ENCODE measurements at regions not wholly inside any gene's neighbourhood (a gene's known extent, or its start where the extent isn't known, plus 50 kb on each side); places are given as distances from the start of the nearest gene placed in this dataset.

DNA sequence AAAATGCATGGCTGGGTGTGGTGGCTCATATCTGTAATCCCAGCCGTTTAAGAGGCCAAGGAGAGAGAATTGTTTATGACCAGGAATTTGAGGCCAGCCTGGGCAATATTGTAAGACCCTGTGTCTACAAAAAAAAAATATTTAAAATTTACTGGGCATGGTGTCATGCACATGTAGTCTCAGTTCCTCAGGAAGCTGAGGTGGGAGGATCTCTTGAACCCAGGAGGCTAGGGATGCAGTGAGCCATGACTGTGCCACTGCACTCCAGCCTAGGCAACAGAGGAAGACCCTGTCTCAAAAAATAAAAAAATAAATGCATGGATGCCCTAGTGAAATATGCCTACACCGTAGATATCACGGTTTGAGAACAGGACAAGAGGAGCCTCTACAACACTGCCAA, 1331.2 kb upstream of the B3GALT2 start:
- no peaks in the 10 kb centered on the region for H3K27me3 ChIP-seq
- no peak overlapping the region for H3K4me3 ChIP-seq
- TF ChIP-seq, protein P1, sequence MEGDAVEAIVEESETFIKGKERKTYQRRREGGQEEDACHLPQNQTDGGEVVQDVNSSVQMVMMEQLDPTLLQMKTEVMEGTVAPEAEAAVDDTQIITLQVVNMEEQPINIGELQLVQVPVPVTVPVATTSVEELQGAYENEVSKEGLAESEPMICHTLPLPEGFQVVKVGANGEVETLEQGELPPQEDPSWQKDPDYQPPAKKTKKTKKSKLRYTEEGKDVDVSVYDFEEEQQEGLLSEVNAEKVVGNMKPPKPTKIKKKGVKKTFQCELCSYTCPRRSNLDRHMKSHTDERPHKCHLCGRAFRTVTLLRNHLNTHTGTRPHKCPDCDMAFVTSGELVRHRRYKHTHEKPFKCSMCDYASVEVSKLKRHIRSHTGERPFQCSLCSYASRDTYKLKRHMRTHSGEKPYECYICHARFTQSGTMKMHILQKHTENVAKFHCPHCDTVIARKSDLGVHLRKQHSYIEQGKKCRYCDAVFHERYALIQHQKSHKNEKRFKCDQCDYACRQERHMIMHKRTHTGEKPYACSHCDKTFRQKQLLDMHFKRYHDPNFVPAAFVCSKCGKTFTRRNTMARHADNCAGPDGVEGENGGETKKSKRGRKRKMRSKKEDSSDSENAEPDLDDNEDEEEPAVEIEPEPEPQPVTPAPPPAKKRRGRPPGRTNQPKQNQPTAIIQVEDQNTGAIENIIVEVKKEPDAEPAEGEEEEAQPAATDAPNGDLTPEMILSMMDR (IDR thresholded peaks at IDR 0.05), result no peak
- no peak for TF ChIP-seq POLR2A (IDR thresholded peaks at IDR 0.05)
- H3K4me1 ChIP-seq, result no peaks in the 10 kb centered on the region
- no peak for DNase-seq
- no peaks in the 10 kb centered on the region for H3K36me3 ChIP-seq
- no peaks in the 10 kb centered on the region for H3K9me3 ChIP-seq
- H3K27ac ChIP-seq, result no peak overlapping the region

DNA sequence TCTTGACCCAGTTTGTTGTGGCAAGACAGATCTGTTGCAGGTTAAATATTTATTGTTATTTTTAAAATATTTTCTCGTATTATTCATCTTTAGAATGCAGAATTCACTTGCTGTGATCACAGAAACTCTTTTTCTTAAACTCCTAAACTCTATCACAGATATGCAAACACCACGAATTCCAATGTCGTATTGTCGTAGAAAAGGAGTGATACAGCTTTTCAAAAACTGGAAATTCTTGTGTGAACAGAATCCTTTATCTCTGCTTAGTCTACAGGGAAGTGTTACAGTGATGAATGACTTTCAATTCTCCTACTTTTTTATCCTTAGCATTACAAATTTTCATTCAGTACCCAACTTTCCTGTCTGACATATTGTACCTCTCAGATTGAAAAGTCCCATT, 1329.5 kb upstream of the B3GALT2 start:
- no peak overlapping the region for H3K4me3 ChIP-seq
- H3K9me3 ChIP-seq, result no peaks in the 10 kb centered on the region
- DNase-seq, result no peak
- H3K36me3 ChIP-seq, result no peaks in the 10 kb centered on the region
- TF ChIP-seq, protein P1 (IDR thresholded peaks at IDR 0.05), result no peak
- TF ChIP-seq POLR2A (IDR thresholded peaks at IDR 0.05), result no peak
- no peaks in the 10 kb centered on the region for H3K27me3 ChIP-seq
- H3K4me1 ChIP-seq, result no peaks in the 10 kb centered on the region
- H3K27ac ChIP-seq, result no peak overlapping the region

DNA sequence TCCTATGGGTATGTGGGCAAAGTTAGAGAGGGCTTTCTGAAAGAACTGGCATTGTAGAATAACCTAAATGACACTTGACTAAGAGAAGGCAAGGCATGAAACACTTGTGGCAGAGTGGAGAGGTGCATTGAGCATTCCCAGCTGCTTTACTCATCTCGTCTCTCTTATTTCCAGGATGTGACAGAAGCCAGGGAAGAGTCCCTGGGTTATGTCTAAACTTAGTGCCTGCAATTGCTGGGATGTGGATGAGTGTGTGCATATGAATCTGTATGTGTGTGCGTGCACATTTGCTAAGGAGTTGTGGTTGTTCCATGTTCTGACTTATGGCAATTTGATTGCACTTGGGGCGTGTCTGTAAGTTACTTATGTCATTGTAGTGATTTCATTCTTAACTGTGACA, 1326.5 kb upstream of the B3GALT2 start:
- Histone ChIP-seq H3K27me3 (no peaks in the 10 kb centered on the region), H3K27ac (no peak overlapping the region), H3K4me3 (no peak overlapping the region), H3K4me1 (no peaks in the 10 kb centered on the region), H3K36me3 (no peaks in the 10 kb centered on the region), H3K9me3 (peaks cover 0 to 7% (median 0%) of the 10 kb centered on the region in 4 donors)
- TF ChIP-seq, protein P1 (IDR thresholded peaks at IDR 0.05), result no peak
- no peak for TF ChIP-seq POLR2A (IDR thresholded peaks at IDR 0.05)
- no peak for DNase-seq

DNA sequence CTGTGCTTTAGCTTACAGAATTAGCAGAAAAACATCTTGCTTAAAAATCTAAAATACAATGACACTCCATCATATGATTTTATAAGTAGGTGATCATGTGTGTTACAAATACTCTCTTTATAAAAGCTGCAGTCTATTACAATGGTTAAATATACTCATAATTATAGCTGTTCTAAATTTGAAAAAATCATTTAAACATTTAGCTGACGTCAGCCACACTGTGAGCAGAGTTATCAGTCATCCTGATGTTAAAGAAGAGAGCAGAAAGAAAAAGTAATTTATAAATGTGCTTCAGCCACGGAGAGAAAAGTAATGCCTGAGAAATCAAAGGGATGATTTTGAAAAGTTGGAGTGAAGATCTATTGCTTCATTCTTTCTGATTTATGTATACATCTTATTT, 1325.9 kb upstream of the B3GALT2 start:
- Histone ChIP-seq H3K4me3 (no peak overlapping the region), H3K36me3 (no peaks in the 10 kb centered on the region), H3K27ac (no peak overlapping the region), H3K4me1 (no peaks in the 10 kb centered on the region), H3K27me3 (no peaks in the 10 kb centered on the region), H3K9me3 (peaks cover 0 to 7% (median 0%) of the 10 kb centered on the region in 4 donors)
- DNase-seq, result no peak
- TF ChIP-seq, protein P1 (IDR thresholded peaks at IDR 0.05), result no peak
- no peak for TF ChIP-seq POLR2A (IDR thresholded peaks at IDR 0.05)

DNA sequence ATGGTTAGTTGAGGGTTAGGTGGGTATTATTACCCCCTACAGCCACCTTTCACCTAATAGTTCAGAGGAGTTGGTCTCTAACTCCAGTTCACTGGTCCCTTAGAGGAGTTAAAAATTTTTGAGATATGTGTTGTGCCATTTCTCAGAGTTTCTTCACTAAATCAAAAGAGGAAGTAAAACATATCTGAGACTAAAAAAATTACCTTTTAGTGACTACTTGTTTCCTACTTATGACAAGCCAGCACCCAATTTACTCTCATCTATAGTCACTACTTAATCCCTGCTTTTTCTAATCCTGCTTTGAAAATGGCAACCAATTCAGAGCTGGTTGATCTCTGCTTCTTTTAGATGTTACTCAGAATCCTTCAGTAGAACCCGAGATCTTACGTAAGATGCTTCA, 1316.8 kb upstream of the B3GALT2 start:
- no peak overlapping the region for H3K4me3 ChIP-seq
- H3K27me3 ChIP-seq, result no peaks in the 10 kb centered on the region
- no peak overlapping the region for H3K27ac ChIP-seq
- DNase-seq, result no peak
- TF ChIP-seq, protein P1 (IDR thresholded peaks at IDR 0.05), result no peak
- TF ChIP-seq POLR2A (IDR thresholded peaks at IDR 0.05), result no peak
- no peaks in the 10 kb centered on the region for H3K9me3 ChIP-seq
- no peaks in the 10 kb centered on the region for H3K36me3 ChIP-seq
- H3K4me1 ChIP-seq, result no peaks in the 10 kb centered on the region

DNA sequence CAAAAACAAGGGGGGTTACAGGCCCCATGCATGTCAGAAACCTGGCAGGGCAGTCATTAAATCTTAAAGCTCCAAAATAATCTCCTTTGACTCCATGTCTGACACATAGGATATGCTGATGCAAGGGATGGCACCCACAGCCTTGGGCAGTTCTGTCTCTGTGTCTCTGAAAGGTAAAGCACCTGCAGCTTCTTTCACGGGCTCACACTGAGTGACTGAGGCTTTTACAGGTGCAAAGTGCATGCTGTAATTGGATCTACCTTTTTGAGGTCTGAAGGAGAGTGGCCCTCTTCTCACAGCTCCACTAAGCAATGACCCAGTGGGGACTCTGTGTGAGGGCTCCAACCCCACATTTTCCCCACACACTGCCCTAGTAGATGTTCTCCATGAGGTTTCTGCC, 1309.0 kb upstream of the B3GALT2 start:
- no peaks in the 10 kb centered on the region for H3K27me3 ChIP-seq
- H3K36me3 ChIP-seq, result no peaks in the 10 kb centered on the region
- H3K4me1 ChIP-seq, result no peaks in the 10 kb centered on the region
- TF ChIP-seq, protein P1 (IDR thresholded peaks at IDR 0.05), result no peak
- no peak for TF ChIP-seq POLR2A (IDR thresholded peaks at IDR 0.05)
- no peaks in the 10 kb centered on the region for H3K9me3 ChIP-seq
- no peak for DNase-seq
- H3K4me3 ChIP-seq, result no peak overlapping the region
- H3K27ac ChIP-seq, result no peak overlapping the region
